K562 (cell line): ENCODE measurements at regions not wholly inside any gene's neighbourhood (a gene's known extent, or its start where the extent isn't known, plus 50 kb on each side); places are given as distances from the start of the nearest gene placed in this dataset.

Source experiments
- ATAC-seq: fragments of 200-7000 bp; cut with Tn5 transposase; 3 replicates; pipeline ENCODE4 v1.9.1; 2020; ENCODE audit warnings: moderate library complexity
- BruUV-seq: library from RNA; stranded (reverse); fragments of 400-500 nt; replicated peaks from 2 replicates; lab custom pipeline; 2021; lab: Mats Ljungman, UMichigan
- CTCF ChIA-PET: fragments of 300-600 bp; formaldehyde crosslinking; extraction: SDS; loops from one replicate; lab custom pipeline; 2021; ENCODE audit warnings: low intra/inter-chr PET ratio; lab: Yijun Ruan, JAX
- POLR2A ChIA-PET: fragments of 300-600, 350-650 bp; sonication (Branson Sonifier 250); formaldehyde crosslinking; extraction: SDS; loops from one replicate; lab custom pipeline; 2021; ENCODE audit warnings: antibody characterized with exemption, inconsistent platforms; lab: Yijun Ruan, JAX
- DNase-seq, 4 experiments: peaks; one replicate each; pipeline versions ENCODE4 v3.0.0 to v3.0.0-alpha.2; 2011 to 2018; ENCODE audit warnings: low spot score in 3 of 4, mixed read lengths in 3 of 4; ENCODE audit errors: extremely low read depth in 1 of 4
- FAIRE-seq: peaks from 2 replicates; lab custom pipeline; 2011; peaks lifted over from hg19 to GRCh38; lab: Jason Lieb, UNC
- H2AFZ ChIP-seq: 2 replicates; pipeline ENCODE4 v1.6.0; 2011; ENCODE audit warnings: low read depth, low read length, control low read depth, inconsistent platforms
- H3K27ac ChIP-seq: fragments of 200-600 bp; 3 replicates; pipeline ENCODE4 v1.8.0; 2011; ENCODE audit warnings: low read depth, mild to moderate bottlenecking, control low read depth, inconsistent platforms, low read length, moderate library complexity, mixed read lengths; ENCODE audit errors: extremely low read depth
- H3K27me3 ChIP-seq, 2 experiments: fragments of 300-600 bp in 1 of 2; 2 replicates in 1 of 2; 3 replicates in 1 of 2; pipeline versions ENCODE4 v1.6.0 to v1.8.0; 2011; ENCODE audit warnings: inconsistent platforms in 2 of 2, low read length in 2 of 2, mild to moderate bottlenecking in 1 of 2, mixed read lengths in 1 of 2, moderate library complexity in 1 of 2; ENCODE audit not compliant: control insufficient read depth in 2 of 2, insufficient read depth in 2 of 2
- H3K36me3 ChIP-seq: fragments of 300-600 bp; 3 replicates; pipeline ENCODE4 v1.8.0; 2011; ENCODE audit warnings: mild to moderate bottlenecking, low read length, inconsistent platforms; ENCODE audit not compliant: control insufficient read depth, insufficient read depth
- H3K4me1 ChIP-seq, 2 experiments: fragments of 200-600 bp in 1 of 2; replicated peaks in 1 of 2; 2 replicates in 1 of 2; 3 replicates in 1 of 2; pipeline versions ENCODE4 v1.5.1 to v1.8.0; 2011; ENCODE audit warnings: inconsistent platforms in 2 of 2, low read length in 2 of 2, mild to moderate bottlenecking in 1 of 2, mixed read lengths in 1 of 2, moderate library complexity in 1 of 2; ENCODE audit not compliant: control insufficient read depth in 2 of 2, insufficient read depth in 2 of 2
- H3K4me2 ChIP-seq: 2 replicates; pipeline ENCODE4 v1.6.1; 2011; ENCODE audit warnings: low read length, control low read depth, inconsistent platforms, mixed read lengths; ENCODE audit not compliant: insufficient read depth
- H3K4me3 ChIP-seq: fragments of 200-600 bp; sonication (generic), shearing (Covaris generic); 2 replicates; pipeline ENCODE4 v1.5.1; 2016; ENCODE audit warnings: control low read depth, inconsistent platforms
- H3K79me2 ChIP-seq: fragments of 200-600 bp; 3 replicates; pipeline ENCODE4 v1.8.0; 2011; ENCODE audit warnings: low read length, inconsistent platforms; ENCODE audit not compliant: control insufficient read depth, insufficient read depth
- H3K9ac ChIP-seq, 2 experiments: 2 replicates each; pipeline versions ENCODE4 v1.6.0 to v1.6.1; 2011; ENCODE audit warnings: low read depth in 2 of 2, low read length in 2 of 2, control low read depth in 1 of 2, inconsistent platforms in 1 of 2, mild to moderate bottlenecking in 1 of 2, mixed read lengths in 1 of 2; ENCODE audit not compliant: insufficient read depth in 1 of 2
- H3K9me1 ChIP-seq: one replicate; pipeline ENCODE4 v1.6.0; 2011; ENCODE audit warnings: inconsistent platforms, mild to moderate bottlenecking, low read length, moderate library complexity; ENCODE audit not compliant: control insufficient read depth, insufficient read depth
- H3K9me3 ChIP-seq: replicated peaks from 2 replicates; pipeline ENCODE4 v1.5.1; 2011; ENCODE audit warnings: low read depth, low read length, inconsistent platforms; ENCODE audit not compliant: control insufficient read depth, insufficient read depth
- H4K20me1 ChIP-seq: replicated peaks from 2 replicates; pipeline ENCODE4 v1.6.1; 2011; ENCODE audit warnings: low read length, inconsistent platforms, mixed read lengths; ENCODE audit not compliant: control insufficient read depth, insufficient read depth
- BRD9 ChIP-seq: fragments of 450-650 bp; IDR thresholded peaks from 2 replicates; pipeline ENCODE4 v1.6.1; 2018; ENCODE audit warnings: low read depth; ENCODE audit not compliant: partially characterized antibody
- GABPB1 ChIP-seq: sonication (generic); formaldehyde crosslinking; IDR thresholded peaks from 2 replicates; pipeline ENCODE4 v1.8.0; 2022; ENCODE audit warnings: mild to moderate bottlenecking, missing genetic modification reagents
- GTF2F1 ChIP-seq: IDR thresholded peaks from 2 replicates; pipeline ENCODE4 v1.6.1; 2011; ENCODE audit warnings: low read depth, low read length, improper control_type of control experiment
- GTF3C2 ChIP-seq: IDR thresholded peaks from 3 replicates; pipeline ENCODE4 v1.6.1; 2011; ENCODE audit warnings: borderline replicate concordance, mild to moderate bottlenecking, moderate library complexity; ENCODE audit not compliant: insufficient read length; ENCODE audit errors: extremely low read depth
- IRF1 ChIP-seq: sonication (generic); formaldehyde crosslinking; IDR thresholded peaks from 2 replicates; pipeline ENCODE4 v1.8.0; 2022; ENCODE audit warnings: missing genetic modification reagents, mild to moderate bottlenecking, borderline replicate concordance
- JUNB ChIP-seq: fragments of 450-650 bp; formaldehyde crosslinking; conservative IDR thresholded peaks from 2 replicates; pipeline ENCODE4 v1.4.0; 2020; ENCODE audit warnings: mild to moderate bottlenecking
- NCOA4 ChIP-seq: fragments of 450-650 bp; IDR thresholded peaks from 2 replicates; pipeline ENCODE4 v1.6.1; 2018; ENCODE audit warnings: mild to moderate bottlenecking; ENCODE audit not compliant: partially characterized antibody
- NELFE ChIP-seq: IDR thresholded peaks from 2 replicates; pipeline ENCODE4 v1.6.1; 2011; ENCODE audit warnings: mild to moderate bottlenecking; ENCODE audit not compliant: insufficient read depth, insufficient read length
- POU5F1 ChIP-seq: fragments of 150-350 bp; IDR thresholded peaks from 2 replicates; pipeline ENCODE4 v1.6.1; 2014; ENCODE audit warnings: borderline replicate concordance, low read length, low read depth, mild to moderate bottlenecking; ENCODE audit not compliant: partially characterized antibody
- SFPQ ChIP-seq: fragments of 200-400 bp; formaldehyde crosslinking; IDR thresholded peaks from 2 replicates; pipeline ENCODE4 v1.6.1; 2017; ENCODE audit warnings: mild to moderate bottlenecking, low read depth, low read length, moderate library complexity
- SRSF1 ChIP-seq: fragments of 200-400 bp; formaldehyde crosslinking; IDR thresholded peaks from 2 replicates; pipeline ENCODE4 v1.6.1; 2017; ENCODE audit warnings: mild to moderate bottlenecking, low read depth, low read length, moderate library complexity
- TFAM ChIP-seq: fragments of 250-450 bp; sonication (Bioruptor Pico); conservative IDR thresholded peaks from 2 replicates; pipeline ENCODE4 v1.5.0; 2021; ENCODE audit warnings: mild to moderate bottlenecking, moderate library complexity
- USF1 ChIP-seq: sonication (generic); formaldehyde crosslinking; IDR thresholded peaks from 2 replicates; pipeline ENCODE4 v1.9.0; 2022; ENCODE audit warnings: mild to moderate bottlenecking, missing genetic modification reagents
- ZKSCAN1 ChIP-seq: fragments of 150-350 bp; IDR thresholded peaks from 2 replicates; pipeline ENCODE4 v1.6.1; 2016; ENCODE audit warnings: low read depth, low read length
- ZNF165 ChIP-seq: fragments of 250-450 bp; sonication (Bioruptor Pico); IDR thresholded peaks from 2 replicates; pipeline ENCODE4 v1.4.0; 2020; ENCODE audit warnings: borderline replicate concordance
- ZNF212 ChIP-seq: fragments of 450-650 bp; formaldehyde crosslinking; IDR thresholded peaks from 2 replicates; pipeline ENCODE4 v1.4.0; 2020; ENCODE audit warnings: mild to moderate bottlenecking
- ZNF24 ChIP-seq: fragments of 450-650 bp; IDR thresholded peaks from 2 replicates; pipeline ENCODE4 v1.6.1; 2016
- WGBS: fragments of 100-300 bp; shearing (Covaris generic); methylation state at CpG from one replicate; pipeline ENCODE4 v1.1.6; 2016; ENCODE audit warnings: low coverage, mixed read lengths; ENCODE audit not compliant: insufficient coverage; ENCODE audit errors: missing lambda C conversion rate; 5-methylcytosine and 5-hydroxymethylcytosine counted together
- in situ Hi-C: fragments of 300-500 bp; cut with MboI; formaldehyde crosslinking; loops from 4 replicates; pipeline ENCODE4 v1.15.0; 2018; ENCODE audit warnings: inconsistent platforms, mixed read lengths
- intact Hi-C: fragments of 100-400 bp; cut with micrococcal nuclease; formaldehyde crosslinking; loops from 2 replicates; pipeline ENCODE4 v1.14.2; 2022

DNA sequence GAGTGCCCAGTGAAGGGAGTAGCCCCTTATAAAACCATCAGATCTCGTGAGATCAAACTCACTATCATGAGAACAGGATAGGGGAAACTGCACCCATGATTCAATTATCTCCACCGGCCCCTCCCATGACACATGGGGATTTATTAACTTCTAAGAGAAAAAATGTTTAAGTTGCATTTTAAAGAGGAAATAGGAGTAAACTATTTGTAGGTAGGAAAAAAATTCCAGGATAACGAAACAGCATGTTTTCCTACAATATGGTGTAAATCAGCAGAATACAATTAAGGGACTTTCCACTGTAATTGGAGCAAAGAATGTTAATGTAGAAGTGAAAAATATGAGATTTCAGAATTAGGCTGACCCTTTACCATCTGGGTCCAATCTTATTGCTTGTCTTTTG, 63.9 kb downstream of the FBXO5 start:
- in situ Hi-C loops = no loop called here
- no peaks in the 10 kb centered on the region for H3K36me3 ChIP-seq
- H3K27me3 ChIP-seq = 0 out of 5 replicates have a peak, but pooled peaks cover 0 to 4% of the 10 kb centered on the region in 2 experiments
- H3K79me2 ChIP-seq = no peaks in the 10 kb centered on the region
- TF ChIP-seq NCOA4 = no peak
- no peak for TF ChIP-seq NELFE
- no peak for TF ChIP-seq SFPQ
- no peak for TF ChIP-seq JUNB
- no peak for TF ChIP-seq ZNF212
- TF ChIP-seq USF1 (CRISPR knock-in tag) = no peak
- TF ChIP-seq POU5F1 = no peak
- TF ChIP-seq GTF2F1 = no peak
- TF ChIP-seq ZNF165 = no peak
- no peak for TF ChIP-seq GABPB1
- no peak for TF ChIP-seq IRF1 (CRISPR knock-in tag)
- no peak for TF ChIP-seq TFAM (CRISPR knock-in tag)
- no peak for TF ChIP-seq GTF3C2
- TF ChIP-seq BRD9 = no peak
- TF ChIP-seq ZKSCAN1 = no peak
- TF ChIP-seq SRSF1 = no peak
- TF ChIP-seq ZNF24 = no peak
- no peaks in the 10 kb centered on the region for H3K9me3 ChIP-seq
- H4K20me1 ChIP-seq = no peaks in the 10 kb centered on the region
- H3K4me3 ChIP-seq = no peak overlapping the region
- no peak overlapping the region for H2AFZ ChIP-seq
- H3K4me1 ChIP-seq = no peaks in the 10 kb centered on the region
- POLR2A ChIA-PET = no interaction called here
- no peaks in the 10 kb centered on the region for H3K9me1 ChIP-seq
- no peak overlapping the region for H3K4me2 ChIP-seq
- H3K9ac ChIP-seq = no peak overlapping the region
- ATAC-seq (no peak), DNase-seq (no peak), FAIRE-seq (no peak)
- CTCF ChIA-PET = no interaction called here
- no peak overlapping the region for H3K27ac ChIP-seq
- 0% methylated on average over 3 of the region's 3 CpGs for WGBS
- intact Hi-C loops = no loop called here
- no TSS peak for BruUV-seq
